Activated CD4-positive, alpha-beta T cell treated with anti-CD3 and anti-CD28 coated beads for 36 hours (primary cell): ENCODE measurements at regions not wholly inside any gene's neighbourhood (a gene's known extent, or its start where the extent isn't known, plus 50 kb on each side); places are given as distances from the start of the nearest gene placed in this dataset.

ENCODE experiments used
- ATAC-seq: fragments of 200-7000 bp; cut with Tn5 transposase; one replicate; pipeline ENCODE4 v1.10.0; 2021; ENCODE audit warnings: mild to moderate bottlenecking, moderate library complexity
- CTCF ChIA-PET: fragments of 350-600 bp; sonication (Branson Sonifier 250); formaldehyde crosslinking; loops from one replicate; lab custom pipeline; 2021; ENCODE audit warnings: antibody characterized with exemption; lab: Charles Lee
- POLR2A ChIA-PET: fragments of 350-600 bp; sonication (Branson Sonifier 250); formaldehyde crosslinking; loops from one replicate; lab custom pipeline; 2021; ENCODE audit warnings: antibody characterized with exemption, inconsistent platforms; lab: Charles Lee
- DNase-seq: peaks from one replicate; pipeline ENCODE4 v3.0.0-alpha.2; 2020
- H3K27ac Mint-ChIP-seq: one replicate; pipeline ENCODE4 v1.8.0; 2021; ENCODE audit warnings: mixed read lengths
- H3K27me3 Mint-ChIP-seq: one replicate; pipeline ENCODE4 v1.8.0; 2021; ENCODE audit warnings: mixed read lengths
- H3K36me3 Mint-ChIP-seq: one replicate; pipeline ENCODE4 v1.8.0; 2021; ENCODE audit warnings: low read depth, mixed read lengths
- H3K4me1 Mint-ChIP-seq: one replicate; pipeline ENCODE4 v1.8.0; 2021; ENCODE audit warnings: mixed read lengths
- H3K4me3 Mint-ChIP-seq: one replicate; pipeline ENCODE4 v1.8.0; 2021; ENCODE audit warnings: mild to moderate bottlenecking, moderate library complexity, mixed read lengths
- H3K9me3 Mint-ChIP-seq: one replicate; pipeline ENCODE4 v1.8.0; 2021; ENCODE audit warnings: low read depth, mixed read lengths
- intact Hi-C, 2 experiments: fragments of 100-400 bp; cut with DNase I in 1 of 2; cut with micrococcal nuclease in 1 of 2; formaldehyde crosslinking; loops; one replicate each; pipeline versions ENCODE4 v1.14.2 to v1.15.1; 2022 to 2024; cut with DNase I, micrococcal nuclease

GRCh38 chr1:10888791-10889649 is 92.6 kb upstream of the CASZ1 start:
- Mint-ChIP-seq H3K27me3 (peaks cover 40% of the 10 kb centered on the region), H3K4me3 (no peak overlapping the region), H3K4me1 (peaks cover 3% of the 10 kb centered on the region), H3K36me3 (no peaks in the 10 kb centered on the region), H3K27ac (no peak overlapping the region), H3K9me3 (no peaks in the 10 kb centered on the region)
- DNase-seq (no peak), ATAC-seq (no peak)
- POLR2A ChIA-PET: no interaction called here
- intact Hi-C loops: loop anchor here in 1 of 2 experiments (5.0 kb wide), 1 partner anchor 68 kb away; no protein-coding TSS in a partner anchor
- CTCF ChIA-PET: interaction anchor here (0.7 kb wide), 1 partner anchor 323 kb away, joined by 3 read pairs; no protein-coding TSS in a partner anchor

GRCh38 chr1:10889650-10890353 is 93.4 kb upstream of the CASZ1 start:
- no peak overlapping the region for H3K4me3 Mint-ChIP-seq
- no peak for DNase-seq
- peaks cover 40% of the 10 kb centered on the region for H3K27me3 Mint-ChIP-seq
- ChIA-PET CTCF (interaction anchor here (0.6 kb wide), 1 partner anchor 28 kb away, joined by 3 read pairs; no protein-coding TSS in a partner anchor), POLR2A (no interaction called here)
- H3K4me1 Mint-ChIP-seq: peaks cover 3% of the 10 kb centered on the region
- intact Hi-C loops: loop anchor here in 1 of 2 experiments (5.0 kb wide), 1 partner anchor 67 kb away; no protein-coding TSS in a partner anchor
- H3K36me3 Mint-ChIP-seq: no peaks in the 10 kb centered on the region
- no peak for ATAC-seq
- no peak overlapping the region for H3K27ac Mint-ChIP-seq
- no peaks in the 10 kb centered on the region for H3K9me3 Mint-ChIP-seq

GRCh38 chr1:10890491-10891071 is 94.1 kb upstream of the CASZ1 start:
- CTCF ChIA-PET: no interaction called here
- peaks cover 40% of the 10 kb centered on the region for H3K27me3 Mint-ChIP-seq
- no peak overlapping the region for H3K4me3 Mint-ChIP-seq

GRCh38 chr1:10891091-10891490 is 94.6 kb upstream of the CASZ1 start:
- H3K4me3 Mint-ChIP-seq: no peak overlapping the region
- DNase-seq: no peak
- no peak for ATAC-seq
- peaks cover 3% of the 10 kb centered on the region for H3K4me1 Mint-ChIP-seq
- no peaks in the 10 kb centered on the region for H3K36me3 Mint-ChIP-seq
- intact Hi-C loops: no loop called here
- no peaks in the 10 kb centered on the region for H3K9me3 Mint-ChIP-seq
- no peak overlapping the region for H3K27ac Mint-ChIP-seq
- ChIA-PET POLR2A (no interaction called here), CTCF (no interaction called here)
- peaks cover 38% of the 10 kb centered on the region for H3K27me3 Mint-ChIP-seq

More at GRCh38 chr1:10890491-10891071, 94.1 kb upstream of the CASZ1 start:
- no peaks in the 10 kb centered on the region for H3K36me3 Mint-ChIP-seq
- intact Hi-C loops: no loop called here
- POLR2A ChIA-PET: no interaction called here
- H3K27ac Mint-ChIP-seq: no peak overlapping the region
- no peaks in the 10 kb centered on the region for H3K9me3 Mint-ChIP-seq
- H3K4me1 Mint-ChIP-seq: peaks cover 3% of the 10 kb centered on the region
- ATAC-seq (no peak), DNase-seq (no peak)

DNA sequence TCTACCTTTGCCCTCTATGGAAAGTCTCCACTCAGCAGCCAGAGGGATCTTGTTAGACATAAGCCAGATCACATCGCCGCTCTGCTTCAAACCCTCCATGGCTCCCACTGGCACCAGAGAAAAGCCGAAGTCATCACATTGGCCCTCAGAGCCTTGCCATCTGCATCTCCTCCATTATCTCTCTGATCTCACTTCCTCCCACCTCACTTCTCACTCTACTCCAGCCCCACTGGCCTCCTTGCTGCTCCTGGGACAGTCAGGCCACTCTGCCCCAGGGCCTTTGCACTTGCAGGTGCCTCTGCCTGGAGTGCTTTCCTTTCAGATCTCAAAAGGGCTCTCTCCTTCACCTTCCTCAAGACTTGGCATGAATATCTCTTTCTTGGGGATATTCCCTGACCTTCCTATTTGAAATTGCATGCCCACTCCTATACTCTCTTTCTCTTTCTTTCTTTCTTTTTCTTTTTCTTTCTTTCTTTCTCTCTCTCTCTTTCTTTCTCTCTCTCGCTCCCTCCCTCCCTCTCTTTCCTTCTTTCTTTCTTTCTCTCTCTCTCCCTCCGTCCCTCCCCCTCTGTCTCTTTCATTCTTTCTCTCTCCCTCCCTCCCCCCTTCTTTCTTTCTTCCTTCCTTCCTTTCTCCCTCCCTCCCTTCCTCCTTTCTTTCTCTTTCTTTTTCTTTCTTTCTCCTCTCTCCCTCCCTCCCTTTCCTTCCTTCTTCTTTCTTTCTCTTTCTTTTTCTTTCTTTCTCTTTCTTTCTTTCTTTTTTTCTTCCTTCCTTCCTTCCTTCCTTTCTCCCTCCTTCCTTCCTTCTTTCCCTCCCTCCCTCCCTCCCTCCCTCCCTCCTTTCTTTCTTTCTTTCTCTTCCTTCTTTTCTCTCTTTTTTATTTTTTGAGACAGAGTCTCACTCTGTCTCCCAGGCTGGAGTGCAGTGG is 96.0 kb upstream of the CASZ1 start:
- Mint-ChIP-seq H3K36me3 (no peaks in the 10 kb centered on the region), H3K27me3 (peaks cover 33% of the 10 kb centered on the region), H3K4me1 (peaks cover 3% of the 10 kb centered on the region), H3K4me3 (no peak overlapping the region), H3K27ac (no peak overlapping the region), H3K9me3 (no peaks in the 10 kb centered on the region)
- no peak for ATAC-seq
- DNase-seq: no peak
- CTCF ChIA-PET: no interaction called here
- POLR2A ChIA-PET: no interaction called here
- intact Hi-C loops: no loop called here

- POLR2A ChIA-PET: no interaction called here
- Mint-ChIP-seq H3K4me3 (no peak overlapping the region), H3K36me3 (no peaks in the 10 kb centered on the region), H3K27me3 (peaks cover 15% of the 10 kb centered on the region), H3K9me3 (no peaks in the 10 kb centered on the region), H3K27ac (no peak overlapping the region), H3K4me1 (no peaks in the 10 kb centered on the region)
- DNase-seq (no peak), ATAC-seq (no peak)
- CTCF ChIA-PET: no interaction called here
- intact Hi-C loops: no loop called here
These were observed 99.2 kb upstream of the CASZ1 start for GRCh38 chr1:10895621-10896020.

DNA sequence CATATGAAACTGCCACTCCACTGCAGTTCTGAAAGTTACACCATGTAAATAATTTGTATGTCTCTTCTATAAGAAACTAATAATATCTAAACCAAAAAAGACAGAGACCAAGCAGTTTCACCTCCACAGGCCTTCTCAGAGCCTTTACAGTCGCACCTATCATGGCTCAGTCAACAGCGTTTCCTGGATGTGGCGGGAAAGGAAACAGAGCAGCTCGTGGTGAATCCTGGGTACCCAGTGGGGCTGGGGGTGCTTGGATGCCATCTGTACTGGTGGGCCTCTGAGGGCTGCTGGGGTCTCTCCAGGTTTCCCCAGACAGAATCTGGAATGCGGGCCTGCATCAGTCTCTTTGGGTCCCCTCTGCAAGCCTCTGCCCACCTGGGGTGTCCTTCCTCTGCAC is 100.2 kb upstream of the CASZ1 start:
- ChIA-PET POLR2A (interaction anchor here (0.7 kb wide), 1 partner anchor 9 kb away, joined by 3 read pairs; no protein-coding TSS in a partner anchor), CTCF (interaction anchor here (0.6 kb wide), 1 partner anchor 1821 kb away, joined by 3 read pairs; no protein-coding TSS in a partner anchor)
- no peak overlapping the region for H3K4me3 Mint-ChIP-seq
- intact Hi-C loops: no loop called here
- no peaks in the 10 kb centered on the region for H3K36me3 Mint-ChIP-seq
- no peak overlapping the region for H3K27ac Mint-ChIP-seq
- H3K4me1 Mint-ChIP-seq: no peaks in the 10 kb centered on the region
- H3K9me3 Mint-ChIP-seq: no peaks in the 10 kb centered on the region
- no peak for DNase-seq
- no peak for ATAC-seq
- peaks cover 7% of the 10 kb centered on the region for H3K27me3 Mint-ChIP-seq

DNA sequence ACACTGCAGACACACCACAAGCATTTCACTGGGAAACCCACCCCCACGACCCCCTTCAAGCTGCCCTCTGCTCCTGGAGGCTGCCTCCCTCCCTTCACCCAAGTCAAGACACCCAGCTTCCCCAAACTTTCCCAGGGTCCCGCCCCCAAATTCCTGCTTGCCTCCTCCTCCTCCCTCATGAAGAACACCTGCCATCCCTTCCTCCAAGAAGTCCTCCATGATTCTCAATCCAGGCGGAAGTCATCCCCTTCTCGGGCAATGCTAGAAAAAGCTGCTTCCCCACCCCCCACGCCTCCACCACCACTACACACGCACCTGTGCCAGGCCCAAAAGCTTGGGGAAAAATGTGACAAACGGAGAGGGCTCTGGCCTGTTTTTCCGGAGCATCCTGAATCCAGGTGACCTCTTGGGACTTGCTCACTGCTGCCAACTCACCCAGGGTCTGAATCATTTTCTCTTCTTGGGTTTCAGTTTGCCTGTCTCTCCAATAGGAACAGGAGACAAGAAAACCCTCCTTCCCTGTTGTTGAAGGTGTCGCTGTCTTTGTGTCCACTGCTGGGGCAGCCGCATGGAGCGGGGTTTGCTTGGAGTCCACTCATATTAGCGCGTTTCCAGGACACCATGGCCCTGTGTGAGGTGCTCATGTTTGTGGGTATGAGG is 101.0 kb upstream of the CASZ1 start:
- H3K9me3 Mint-ChIP-seq: no peaks in the 10 kb centered on the region
- H3K36me3 Mint-ChIP-seq: no peaks in the 10 kb centered on the region
- ATAC-seq (no peak), DNase-seq (no peak)
- H3K27me3 Mint-ChIP-seq: peaks cover 1% of the 10 kb centered on the region
- ChIA-PET POLR2A (interaction anchor here (0.7 kb wide), 1 partner anchor 8 kb away, joined by 3 read pairs; no protein-coding TSS in a partner anchor), CTCF (interaction anchor here (0.6 kb wide), 1 partner anchor 1821 kb away, joined by 3 read pairs; no protein-coding TSS in a partner anchor)
- intact Hi-C loops: no loop called here
- no peak overlapping the region for H3K4me3 Mint-ChIP-seq
- no peak overlapping the region for H3K27ac Mint-ChIP-seq
- H3K4me1 Mint-ChIP-seq: no peaks in the 10 kb centered on the region

GRCh38 chr1:10897981-10898728 is 101.7 kb upstream of the CASZ1 start:
- Mint-ChIP-seq H3K9me3 (no peaks in the 10 kb centered on the region), H3K27ac (no peak overlapping the region), H3K4me3 (no peak overlapping the region), H3K4me1 (no peaks in the 10 kb centered on the region), H3K36me3 (no peaks in the 10 kb centered on the region), H3K27me3 (peaks cover 1% of the 10 kb centered on the region)
- ATAC-seq (no peak), DNase-seq (no peak)
- ChIA-PET POLR2A (no interaction called here), CTCF (interaction anchor here (1.0 kb wide), 1 partner anchor 352 kb away, joined by 3 read pairs; no protein-coding TSS in a partner anchor)
- intact Hi-C loops: no loop called here

- no peaks in the 10 kb centered on the region for H3K36me3 Mint-ChIP-seq
These were observed 102.5 kb upstream of the CASZ1 start for GRCh38 chr1:10898921-10899320.

More at GRCh38 chr1:10898921-10899320, 102.5 kb upstream of the CASZ1 start:
- ATAC-seq (no peak), DNase-seq (no peak)
- intact Hi-C loops: no loop called here
- H3K4me1 Mint-ChIP-seq: peaks cover 5% of the 10 kb centered on the region
- CTCF ChIA-PET: interaction anchor here (1.0 kb wide), 1 partner anchor 353 kb away, joined by 3 read pairs; no protein-coding TSS in a partner anchor
- H3K9me3 Mint-ChIP-seq: no peaks in the 10 kb centered on the region
- H3K4me3 Mint-ChIP-seq: no peak overlapping the region
- peaks cover 1% of the 10 kb centered on the region for H3K27me3 Mint-ChIP-seq
- no peak overlapping the region for H3K27ac Mint-ChIP-seq
- POLR2A ChIA-PET: no interaction called here
